GM19463 (cell line): ENCODE measurements at regions not wholly inside any gene's neighbourhood (a gene's known extent, or its start where the extent isn't known, plus 50 kb on each side); places are given as distances from the start of the nearest gene placed in this dataset.

Source experiments
- ATAC-seq: cut with Tn5 transposase; IDR thresholded peaks from one replicate; pipeline ENCODE4 v1.9.1; 2021; ENCODE audit warnings: mild to moderate bottlenecking, moderate library complexity; ENCODE audit not compliant: unreplicated experiment

DNA sequence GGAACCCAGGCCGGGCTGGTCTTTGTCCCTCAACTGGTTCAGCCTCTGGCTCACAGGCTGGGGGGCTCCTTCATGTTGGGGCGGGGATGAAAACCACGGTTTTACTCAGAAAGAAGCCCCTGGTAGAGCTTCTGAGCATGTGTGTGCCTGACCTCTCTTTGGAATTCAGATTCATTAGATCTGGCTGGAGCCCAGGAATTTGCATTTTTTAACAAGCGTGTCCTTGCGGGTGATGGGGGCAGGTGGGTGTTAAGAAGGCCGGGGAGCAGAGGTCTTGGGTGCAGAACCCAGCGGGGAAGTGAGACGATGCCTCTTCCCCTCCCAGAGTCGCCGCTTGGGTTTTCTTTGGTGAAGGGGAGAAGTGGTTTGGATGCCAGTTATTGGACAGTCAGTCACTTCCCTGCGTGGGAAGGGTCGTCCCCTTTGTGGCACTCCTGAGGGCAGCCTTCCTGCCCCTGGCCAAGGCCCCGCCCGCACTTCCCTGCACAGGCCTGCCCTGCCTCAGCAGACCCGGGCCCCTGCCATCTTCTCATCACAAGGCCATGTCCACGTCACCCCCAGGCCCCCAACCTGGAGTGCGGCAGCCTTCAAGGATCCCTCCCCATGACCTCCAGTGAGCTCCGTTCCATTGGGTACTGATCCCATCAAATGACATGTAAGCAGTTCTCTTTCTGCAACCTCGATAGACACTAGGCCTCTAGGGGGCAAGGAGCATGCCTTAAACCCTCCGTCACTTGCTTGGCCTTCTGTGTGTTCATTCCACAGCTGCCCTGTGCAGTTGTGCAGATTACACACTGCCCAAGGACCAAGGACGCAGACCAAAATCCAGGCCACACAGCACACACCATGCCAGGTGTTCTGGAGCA is 177.7 kb upstream of the CIBAR2 start:
- no peak for ATAC-seq

DNA sequence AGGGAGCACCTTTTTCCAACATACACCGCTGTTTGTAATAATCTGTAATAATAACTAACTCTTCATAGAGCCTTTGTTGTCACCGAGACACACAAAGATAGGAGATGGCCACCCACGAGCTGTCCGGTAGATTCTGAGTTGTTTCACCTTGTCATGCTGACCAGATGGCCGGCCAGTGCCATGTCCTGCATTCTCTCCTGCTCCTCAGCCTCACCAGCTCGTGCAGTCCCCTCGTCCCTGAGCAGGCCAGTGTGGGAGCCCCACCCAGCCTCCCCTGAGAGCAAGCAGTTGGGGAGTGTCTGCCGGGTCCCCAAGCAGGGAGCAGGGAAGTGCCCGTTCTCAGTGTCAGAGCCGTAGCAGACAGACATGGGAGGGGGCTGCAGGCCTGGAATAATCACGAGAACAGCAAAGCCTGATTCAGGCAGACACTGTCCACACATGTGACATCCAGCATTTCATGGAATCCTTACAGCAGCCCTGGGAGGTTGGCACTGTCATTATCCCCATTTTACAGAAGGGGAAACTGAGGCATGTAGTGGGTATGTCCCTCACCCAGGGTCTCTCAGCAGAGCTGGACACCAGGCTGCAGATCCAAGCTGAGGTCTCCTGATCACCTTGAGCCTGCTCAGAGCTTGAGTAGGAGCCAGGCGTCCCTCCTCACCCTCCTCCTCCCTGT is 178.5 kb upstream of the CIBAR2 start:
- ATAC-seq = no peak

DNA sequence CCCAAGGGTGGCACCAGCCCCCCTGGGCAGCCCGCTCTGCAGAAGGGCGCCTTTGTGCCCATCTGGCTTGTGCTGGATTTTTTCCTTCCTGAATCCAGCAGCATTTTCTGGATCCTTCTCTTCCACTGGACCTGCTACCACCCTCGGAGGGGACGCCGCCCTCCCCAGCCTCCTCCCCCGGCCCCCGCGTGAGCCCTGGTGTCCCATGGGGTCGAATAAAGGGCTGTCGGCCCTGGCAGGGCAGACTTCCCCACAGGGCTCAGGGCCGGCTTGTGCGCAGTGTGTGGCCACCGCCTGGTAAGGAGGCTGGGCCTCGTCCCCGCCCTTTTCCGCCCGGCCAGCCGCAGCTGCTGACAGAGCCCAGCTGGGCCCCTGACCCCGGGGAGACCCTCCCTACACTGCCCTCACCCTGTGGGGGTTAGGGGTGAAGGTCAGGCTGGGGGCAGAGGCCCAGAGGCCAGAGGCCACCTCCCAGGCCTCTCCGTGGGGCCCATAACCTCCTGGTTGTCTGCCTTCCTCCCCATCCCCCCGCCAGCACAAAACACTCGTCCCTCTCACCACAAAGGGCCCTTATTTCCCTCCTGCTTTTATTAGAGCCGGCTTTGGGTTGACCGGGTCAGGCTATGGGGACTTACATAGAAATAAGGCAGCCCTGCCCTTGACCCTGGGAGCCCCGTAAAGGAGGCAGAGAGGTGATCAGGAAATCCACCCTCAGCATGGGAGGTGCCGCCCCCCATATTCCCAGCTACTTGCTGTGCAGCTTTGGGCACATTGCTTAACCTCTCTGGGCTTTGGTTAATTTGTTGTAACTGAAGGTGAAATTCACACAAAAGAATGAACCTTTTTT is 179.3 kb upstream of the CIBAR2 start:
- no peak for ATAC-seq

DNA sequence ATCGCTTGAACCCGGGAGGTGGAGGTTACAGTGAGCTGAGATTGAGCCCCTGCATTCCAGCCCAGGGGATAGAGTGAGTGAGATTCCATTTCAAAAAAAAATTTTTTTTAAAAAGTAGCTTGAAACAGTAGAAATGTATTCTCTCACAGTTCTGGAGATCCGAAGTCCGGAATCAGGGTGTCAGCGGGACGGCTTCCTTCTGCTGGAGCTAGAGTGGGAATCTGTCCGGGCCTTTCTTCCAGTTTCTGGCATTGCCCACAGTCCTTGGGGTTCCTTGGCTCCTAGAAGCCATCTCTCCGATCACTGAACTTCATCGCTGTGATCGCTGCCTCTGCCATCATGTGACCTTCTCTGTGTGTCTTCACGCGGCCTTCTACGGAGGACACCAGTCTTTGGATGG is 181.2 kb upstream of the CIBAR2 start:
- no peak for ATAC-seq

DNA sequence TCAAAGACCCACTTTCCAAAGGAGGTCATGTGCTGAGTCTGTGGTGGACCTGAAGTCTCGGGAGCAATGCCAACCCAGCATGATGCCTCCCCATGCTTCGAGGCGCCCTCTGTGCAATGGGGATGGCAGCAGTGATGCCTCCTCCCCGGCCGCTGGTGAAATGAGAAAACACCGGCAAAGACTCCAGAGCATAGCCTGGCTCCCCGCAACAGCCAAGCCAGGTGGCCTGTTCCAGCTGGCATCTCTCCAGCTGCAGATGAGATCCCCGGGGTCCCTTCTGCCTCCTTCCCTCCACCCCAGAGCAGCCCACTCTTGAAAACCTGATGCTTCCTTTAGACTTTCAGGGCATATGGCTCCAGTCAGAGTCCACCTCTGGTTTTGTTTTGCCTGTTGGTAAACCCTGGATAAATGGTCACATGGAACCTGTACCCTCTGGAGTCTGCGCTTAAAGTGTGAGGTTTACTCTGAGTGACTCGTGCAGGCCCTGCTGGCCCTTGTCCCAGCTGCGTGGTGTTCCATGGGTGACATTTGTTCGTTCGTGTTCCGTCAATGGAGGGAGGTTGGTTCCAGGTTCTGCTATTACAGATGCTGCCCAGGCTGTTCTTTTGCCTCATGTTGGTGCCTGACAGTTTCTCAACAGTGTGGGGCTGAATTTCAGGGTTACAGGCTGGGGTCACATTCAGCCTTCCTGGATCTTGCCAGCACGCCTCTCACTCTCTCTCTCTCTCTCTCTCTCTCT is 181.8 kb upstream of the CIBAR2 start:
- no peak for ATAC-seq

DNA sequence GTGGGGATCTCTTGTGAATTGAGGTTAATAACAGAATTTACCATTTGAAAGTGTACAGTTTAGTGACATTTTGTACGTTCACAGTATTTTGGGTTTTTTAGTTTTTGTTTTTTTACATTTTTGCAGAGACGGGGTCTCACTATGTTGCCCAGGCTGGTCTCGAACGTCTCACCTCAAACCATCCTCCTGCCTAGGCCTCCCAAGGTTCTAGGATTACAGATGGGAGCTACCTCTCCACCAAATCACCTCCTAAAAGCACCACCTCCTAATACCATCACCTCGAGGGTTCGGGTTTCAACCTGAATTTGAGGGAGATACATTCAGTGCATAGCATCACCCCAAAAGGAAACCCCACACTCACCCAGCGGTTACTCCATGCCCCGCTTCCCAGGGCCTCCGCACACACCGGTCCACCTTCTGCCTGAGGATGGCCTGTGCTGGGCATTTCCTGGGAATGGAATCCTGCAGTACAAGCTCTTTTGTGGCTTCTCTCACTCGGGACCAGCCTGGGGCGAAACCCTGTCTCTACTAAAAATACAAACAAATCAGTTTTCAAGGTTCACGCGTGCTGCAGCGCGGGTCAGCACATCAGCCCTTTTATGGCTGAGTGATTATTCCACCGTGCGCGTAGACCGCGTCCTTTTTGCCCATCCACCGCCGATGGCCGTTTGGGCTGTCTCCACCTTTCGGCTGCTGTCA is 182.7 kb upstream of the CIBAR2 start:
- no peak for ATAC-seq

DNA sequence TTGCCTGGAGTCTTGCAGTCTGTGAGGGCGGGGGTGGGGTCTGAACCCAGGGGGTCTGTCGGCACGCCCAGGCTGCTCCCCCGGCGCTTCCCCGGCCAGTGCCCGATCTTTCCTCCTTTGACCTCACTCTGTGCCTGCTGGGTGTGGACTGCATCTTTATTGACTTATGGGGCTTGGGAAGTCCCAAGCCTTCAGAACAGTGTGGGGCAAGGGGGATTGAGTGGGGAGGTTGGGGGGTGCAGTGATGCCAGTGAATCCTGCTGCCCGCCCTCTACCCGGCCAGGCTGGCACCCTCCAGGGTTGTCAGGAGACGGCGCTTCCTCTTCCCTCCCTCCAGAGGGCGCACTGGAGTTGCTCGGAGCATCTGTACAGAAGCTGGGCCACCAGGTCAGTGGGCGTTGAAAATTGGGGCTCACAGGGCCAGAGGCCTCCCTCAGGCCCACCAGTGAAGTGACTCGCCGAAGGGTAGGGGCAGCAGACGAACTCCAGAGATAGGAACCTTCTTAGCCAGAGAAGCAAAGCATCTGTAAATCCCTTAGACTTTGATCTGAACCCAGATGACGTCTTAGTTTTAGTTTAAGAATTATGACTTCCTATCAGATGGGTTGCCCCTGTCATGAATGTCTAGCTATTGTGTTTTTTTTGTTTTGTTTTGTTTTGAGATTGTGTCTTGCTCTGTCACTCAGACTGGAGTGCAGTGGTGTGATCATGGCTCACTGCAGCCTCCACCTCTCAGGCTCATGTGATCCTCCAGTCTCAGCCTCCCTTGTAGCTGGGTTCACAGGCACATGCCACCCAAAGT is 184.8 kb upstream of the CIBAR2 start:
- no peak for ATAC-seq

DNA sequence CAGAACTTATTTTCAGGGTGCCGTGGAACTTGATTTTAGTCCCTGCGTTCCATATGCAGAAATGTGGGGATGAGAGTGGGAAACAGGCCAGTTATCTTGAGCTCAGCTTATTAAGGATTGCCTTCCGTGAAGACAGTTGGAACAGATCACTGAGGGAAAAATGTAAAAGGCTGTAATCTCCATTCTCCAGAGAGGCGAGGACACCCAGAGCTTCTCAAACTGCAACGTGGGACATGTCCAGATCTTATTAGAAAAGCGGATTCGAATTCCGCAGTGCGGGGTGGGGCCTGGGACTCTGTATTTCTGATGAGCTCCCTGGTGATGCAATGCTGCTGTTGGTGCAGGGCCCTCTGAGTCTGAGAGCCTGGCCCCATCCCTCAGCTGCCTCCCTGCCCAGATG is 185.6 kb upstream of the CIBAR2 start:
- ATAC-seq = no peak

DNA sequence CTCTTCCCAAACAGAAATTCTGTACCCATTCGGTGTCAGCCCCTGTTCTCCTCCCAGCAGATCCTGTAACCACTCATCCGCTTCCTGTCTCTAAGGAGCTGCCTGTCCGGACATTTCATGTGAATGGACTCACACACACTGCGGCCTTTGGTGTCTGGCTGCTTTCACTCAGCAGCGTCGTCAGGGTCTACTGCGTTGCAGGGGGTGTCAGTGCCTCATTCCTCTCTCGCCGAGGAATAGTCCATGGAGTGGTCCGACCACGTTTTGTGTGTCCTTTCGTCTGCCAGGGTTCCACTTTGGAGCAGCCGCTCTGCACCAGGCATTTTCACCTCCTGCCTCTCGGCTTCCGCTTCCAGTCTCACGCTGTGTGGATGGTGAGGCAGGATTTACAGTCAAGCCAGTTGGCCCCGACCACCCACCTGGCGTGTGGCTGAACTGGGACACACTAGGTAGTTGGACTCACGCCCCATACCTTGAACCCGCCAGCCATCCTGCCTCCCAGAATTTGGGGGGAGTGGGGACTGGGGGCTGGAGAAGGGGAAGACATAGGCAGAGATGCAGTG is 188.2 kb upstream of the CIBAR2 start:
- ATAC-seq = no peak

DNA sequence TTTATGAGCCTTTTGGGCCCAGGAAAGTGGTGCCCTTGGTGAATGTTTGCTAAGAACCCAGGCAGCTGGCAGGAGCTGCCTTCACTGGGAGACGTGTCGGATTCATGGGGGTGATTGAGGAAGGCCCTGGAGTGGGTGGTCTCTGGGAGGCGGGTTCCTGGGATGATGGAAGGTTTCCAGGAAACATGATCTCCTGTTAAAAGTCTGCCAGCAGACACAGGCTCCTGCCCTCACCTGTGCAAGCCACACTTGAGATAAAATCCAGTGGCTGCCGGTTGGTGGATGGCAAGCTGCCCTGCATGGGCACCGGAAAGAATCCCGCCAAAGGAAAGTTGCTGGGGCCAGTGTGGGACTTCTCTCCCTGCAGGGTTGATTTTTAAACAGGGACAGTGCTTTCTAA is 189.0 kb upstream of the CIBAR2 start:
- no peak for ATAC-seq

DNA sequence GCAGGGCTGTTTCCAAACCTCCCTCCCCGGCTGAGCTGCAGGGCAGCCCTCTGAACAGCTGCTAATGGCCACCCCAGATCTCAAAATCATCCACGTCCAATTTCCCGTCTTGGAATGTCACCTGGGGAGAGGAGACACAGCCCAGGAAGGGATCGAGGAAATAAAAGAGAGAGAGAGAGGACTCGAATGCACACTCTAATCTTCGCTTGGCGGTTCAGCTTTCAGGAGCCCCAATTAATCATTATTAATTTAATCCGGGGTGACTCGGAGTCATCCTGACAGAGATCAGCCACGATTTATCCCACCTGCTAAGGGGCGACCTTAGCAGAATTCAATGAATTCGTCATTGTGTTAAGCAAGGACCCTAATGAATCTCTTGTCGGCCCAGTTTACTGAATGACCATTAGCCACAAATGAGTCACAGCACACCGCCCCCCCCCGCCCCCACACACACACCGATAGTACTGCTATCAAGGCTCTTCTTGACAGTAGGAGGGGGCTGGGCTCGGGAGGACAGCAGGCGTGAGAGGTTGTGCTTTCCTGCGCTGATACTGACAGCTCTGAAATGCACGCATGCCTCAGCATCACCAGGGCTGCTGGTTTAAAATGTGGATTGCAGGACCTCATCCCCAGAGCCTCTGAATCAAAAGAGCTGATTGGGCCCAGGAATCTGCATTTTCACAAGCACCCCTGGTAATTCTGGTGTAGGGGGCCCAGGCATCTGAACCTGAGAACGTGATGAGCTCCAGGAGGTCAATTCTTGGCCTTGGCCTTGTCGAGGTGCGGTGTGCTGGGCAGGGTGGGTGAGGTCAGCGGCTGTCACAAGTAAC is 190.0 kb upstream of the CIBAR2 start:
- no peak for ATAC-seq

DNA sequence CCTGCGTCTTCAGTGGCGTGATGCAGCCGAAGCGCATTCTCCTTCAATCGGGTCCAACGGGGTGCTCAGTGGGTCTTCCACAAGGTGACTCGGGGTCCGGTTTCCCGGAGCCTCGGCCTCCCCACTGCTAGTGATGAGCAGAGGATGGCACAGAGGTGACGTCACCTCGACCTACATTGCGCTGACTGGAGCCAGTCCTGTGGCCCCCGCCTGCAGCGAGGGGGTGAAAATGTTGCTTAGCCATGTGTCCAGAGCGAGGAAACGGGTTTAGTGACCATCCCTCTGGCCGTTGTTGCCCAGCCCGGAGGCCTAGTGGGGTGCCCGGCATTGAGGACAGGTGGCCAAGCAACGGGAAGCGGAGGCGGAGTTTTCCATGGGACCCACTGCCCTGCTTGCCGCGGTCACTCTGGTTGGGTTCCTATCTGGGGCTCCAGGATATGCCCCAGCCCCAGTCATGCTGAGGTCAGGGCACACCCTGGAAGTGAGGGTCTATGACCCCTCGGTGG is 190.6 kb upstream of the CIBAR2 start:
- ATAC-seq = no peak

DNA sequence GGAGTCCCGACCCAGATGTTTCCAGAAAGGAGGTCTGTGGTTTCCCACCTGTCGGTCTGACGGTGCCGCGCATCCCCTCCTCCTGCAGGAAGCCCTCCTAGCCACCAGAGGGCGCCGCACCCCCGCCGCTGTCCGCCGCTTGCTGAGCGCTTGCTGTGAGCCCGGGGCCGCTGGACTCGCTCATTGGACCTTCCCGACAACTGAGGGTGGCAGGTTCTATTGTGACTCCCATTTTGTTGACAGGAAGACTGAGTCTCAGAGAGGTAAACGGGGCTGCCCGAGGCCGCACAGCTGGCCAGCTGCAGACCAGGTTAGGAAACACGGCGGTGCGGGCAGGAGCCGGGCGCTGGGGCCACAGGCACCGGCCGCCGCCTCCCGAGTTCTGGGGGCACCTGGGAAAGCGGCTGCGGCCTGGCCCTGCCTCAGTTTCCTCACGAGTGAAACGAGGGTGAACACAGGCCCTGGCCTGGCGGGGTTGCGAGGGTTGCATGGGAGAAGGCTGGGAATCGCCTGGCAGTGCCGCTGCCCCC is 191.1 kb upstream of the CIBAR2 start:
- no peak for ATAC-seq

DNA sequence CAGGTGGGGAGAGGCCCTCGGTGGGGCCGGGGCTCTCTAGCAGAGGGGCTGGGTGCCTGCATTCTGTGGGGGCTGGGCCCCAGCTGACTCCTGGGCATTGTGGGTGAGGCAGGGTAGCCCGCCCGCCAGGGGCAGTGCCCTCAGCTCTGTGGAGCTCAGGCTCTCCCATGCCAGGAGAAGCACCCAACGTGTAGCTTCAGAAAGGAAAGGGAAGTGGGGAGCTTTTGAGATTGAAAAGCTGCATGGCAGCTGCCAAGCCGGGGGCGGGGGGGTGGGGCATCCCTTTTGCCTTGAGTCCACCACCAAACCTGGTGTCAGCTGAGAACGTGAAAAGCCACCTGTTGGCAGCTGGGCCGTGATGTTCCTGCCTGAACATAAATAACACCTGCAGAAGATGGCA is 192.1 kb upstream of the CIBAR2 start:
- no peak for ATAC-seq

DNA sequence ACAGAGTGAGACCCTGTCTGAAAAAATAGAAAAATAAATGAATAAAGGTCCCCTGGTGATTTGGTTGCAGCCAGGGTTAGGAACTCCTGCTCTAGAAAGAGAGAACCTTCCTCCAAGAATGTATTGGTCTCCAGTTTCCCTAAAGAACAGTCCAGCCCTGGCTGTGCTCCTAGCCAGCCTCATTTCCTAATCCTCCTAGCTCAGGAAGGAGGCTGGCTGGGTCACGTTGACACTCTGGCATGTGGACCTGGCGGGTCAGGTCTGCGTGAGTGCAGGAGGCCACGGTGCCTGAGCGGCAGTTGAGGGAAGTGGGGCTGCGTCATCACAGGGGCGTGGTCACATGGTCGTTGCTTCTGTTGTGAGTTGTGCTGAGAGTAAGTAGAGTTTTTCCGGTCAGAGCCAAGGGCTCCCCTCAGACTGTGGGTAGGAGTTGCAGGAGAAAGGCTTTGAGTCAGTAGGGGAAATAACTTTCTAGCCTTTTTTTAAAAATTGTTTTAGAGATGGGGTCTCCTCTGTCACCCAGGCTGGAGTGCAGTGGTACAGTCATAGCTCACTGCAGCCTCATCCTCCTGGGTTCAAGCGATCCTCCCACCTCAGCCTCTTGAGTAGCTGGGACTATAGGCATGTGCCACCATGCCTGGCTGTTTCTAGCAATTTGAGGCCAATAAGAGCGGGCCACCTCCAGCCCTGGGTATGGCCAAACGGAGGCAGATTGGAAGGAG is 194.0 kb upstream of the CIBAR2 start:
- peak; percentile 70 for ATAC-seq

DNA sequence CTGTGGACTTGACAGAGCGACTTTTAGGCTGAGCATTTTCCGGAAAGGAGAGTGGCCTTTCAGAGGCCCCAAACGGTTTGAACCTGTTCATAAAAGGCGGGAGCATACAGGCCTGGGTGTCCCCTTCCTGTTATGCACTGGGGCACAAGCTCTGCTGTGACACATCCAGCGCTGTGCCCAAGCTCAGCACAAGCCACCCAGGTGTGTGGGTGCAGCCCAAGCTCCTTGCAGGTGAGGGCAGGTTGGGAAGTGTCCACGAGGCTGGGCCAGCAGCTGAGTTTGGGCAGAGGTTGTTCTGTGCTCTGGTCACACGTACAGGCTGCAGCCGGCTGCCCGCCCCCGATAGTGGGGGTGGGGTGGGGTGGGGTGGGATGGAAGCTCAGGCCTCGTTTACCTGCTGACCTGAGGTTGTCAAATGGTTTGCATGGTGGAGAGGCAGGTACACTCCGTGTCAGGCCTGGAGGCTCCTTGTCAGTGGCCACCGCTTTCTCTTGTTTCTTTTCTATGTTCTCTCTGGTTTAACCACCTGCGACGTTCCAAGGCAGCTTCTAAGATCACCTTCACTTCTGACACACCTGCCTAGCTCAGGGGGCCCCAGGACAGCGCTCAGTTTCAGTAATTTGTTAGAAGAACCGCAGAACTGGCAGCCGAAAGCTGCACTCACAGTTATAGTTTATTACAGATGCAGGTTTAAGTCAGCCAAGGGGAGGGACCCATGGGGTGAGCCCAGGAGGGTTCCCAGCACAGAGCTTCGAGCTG is 194.7 kb upstream of the CIBAR2 start:
- no peak for ATAC-seq
